ENCODE measurements at regions not wholly inside any gene's neighbourhood (a gene's known extent, or its start where the extent isn't known, plus 50 kb on each side); places are given as distances from the start of the nearest gene placed in this dataset.
"Not testable (repeated sequence)": the region's sequence is repeated elsewhere in the genome, so short reads cannot be mapped to it uniquely, and the experiment has no call there.

DNA sequence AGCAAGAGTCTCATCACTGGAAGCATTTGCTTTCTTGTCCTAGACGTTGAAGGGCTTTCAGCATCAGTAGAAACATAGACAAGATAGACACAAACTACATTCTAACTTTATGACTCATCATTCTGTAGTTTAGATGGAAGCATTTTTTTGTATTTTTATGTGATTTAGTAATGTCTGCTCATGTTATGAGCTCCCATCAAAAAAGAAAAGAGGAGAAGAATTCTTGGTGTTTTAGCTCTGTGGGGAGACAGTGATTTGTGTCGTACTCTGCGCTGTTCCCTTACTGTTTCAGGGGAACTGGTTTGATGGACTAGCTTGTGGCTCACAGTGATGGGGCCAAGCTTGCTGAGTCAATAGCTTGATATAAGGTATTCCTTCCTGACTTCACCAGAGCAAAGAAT, 159.2 kb upstream of the WWC1 start:
- TF ChIP-seq ZNF274 (IDR thresholded peaks at IDR 0.05; ENCODE audit: low read depth, low read length) = no peak

GRCh38 chr5:168135897-168136296, 155.5 kb upstream of the WWC1 start:
- TF ChIP-seq ZNF274 (IDR thresholded peaks at IDR 0.05; ENCODE audit: low read depth, low read length) = no peak
- no peak overlapping the region for H3K4me3 ChIP-seq (ENCODE audit: low read length)

More for the DNA sequence above, 159.2 kb upstream of the WWC1 start:
- H3K4me3 ChIP-seq (ENCODE audit: low read length) = no peak overlapping the region

DNA sequence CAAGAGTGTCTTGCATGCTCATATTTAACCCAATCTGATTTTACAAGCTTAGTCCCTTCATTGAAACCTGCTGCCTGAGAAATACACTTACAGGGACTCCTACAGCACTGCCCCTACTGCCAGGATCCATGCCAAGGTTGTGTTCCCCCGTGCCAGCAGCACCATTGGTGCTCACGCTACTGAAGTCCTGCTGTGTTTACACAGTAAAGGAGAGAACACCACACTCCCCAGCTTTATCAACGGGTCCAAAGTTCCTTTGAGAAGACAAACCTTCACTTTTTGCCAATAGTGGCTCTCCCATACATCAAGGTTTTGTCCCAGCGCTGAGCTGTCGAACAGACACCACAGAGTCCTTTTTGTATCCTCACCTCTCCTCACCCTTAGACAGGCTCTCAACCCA, 155.1 kb upstream of the WWC1 start:
- H3K4me3 ChIP-seq (ENCODE audit: low read length) = no peak overlapping the region
- TF ChIP-seq ZNF274 (IDR thresholded peaks at IDR 0.05; ENCODE audit: low read depth, low read length) = no peak

GRCh38 chr5:168137265-168137664, 154.2 kb upstream of the WWC1 start:
- no peak overlapping the region for H3K4me3 ChIP-seq (ENCODE audit: low read length)
- TF ChIP-seq ZNF274 (IDR thresholded peaks at IDR 0.05; ENCODE audit: low read depth, low read length) = no peak

- no peak overlapping the region for H3K4me3 ChIP-seq (ENCODE audit: low read length)
- no peak for TF ChIP-seq ZNF274 (IDR thresholded peaks at IDR 0.05; ENCODE audit: low read depth, low read length)
Observed at GRCh38 chr5:168140241-168140640, 151.2 kb upstream of the WWC1 start.

GRCh38 chr5:168142402-168142801, 149.0 kb upstream of the WWC1 start:
- TF ChIP-seq ZNF274 (IDR thresholded peaks at IDR 0.05; ENCODE audit: low read depth, low read length) = no peak
- no peak overlapping the region for H3K4me3 ChIP-seq (ENCODE audit: low read length)

DNA sequence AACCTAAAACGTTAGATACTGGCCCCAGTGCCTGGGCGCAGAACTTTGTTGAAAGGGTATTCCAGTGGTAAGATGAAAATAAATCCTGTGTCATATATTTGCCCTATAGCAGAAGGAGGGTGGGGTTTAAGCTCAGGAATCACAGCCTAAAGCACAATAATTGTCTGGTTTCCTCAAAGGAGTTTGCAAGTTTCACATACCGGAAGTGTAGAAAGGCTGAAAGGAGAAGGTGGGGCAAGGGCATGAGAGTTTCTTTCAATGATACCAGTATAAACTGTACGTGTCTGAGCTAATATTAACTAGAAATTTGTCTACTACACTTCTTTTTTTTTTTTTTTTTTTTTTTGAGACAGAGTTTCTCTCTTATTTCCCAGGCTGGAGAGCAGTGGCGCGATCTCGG, 147.9 kb upstream of the WWC1 start:
- H3K4me3 ChIP-seq (ENCODE audit: low read length) = not testable (repeated sequence)

- TF ChIP-seq ZNF274 (IDR thresholded peaks at IDR 0.05; ENCODE audit: low read depth, low read length) = no peak
Observed at GRCh38 chr5:168147106-168147505, 144.3 kb upstream of the WWC1 start.

DNA sequence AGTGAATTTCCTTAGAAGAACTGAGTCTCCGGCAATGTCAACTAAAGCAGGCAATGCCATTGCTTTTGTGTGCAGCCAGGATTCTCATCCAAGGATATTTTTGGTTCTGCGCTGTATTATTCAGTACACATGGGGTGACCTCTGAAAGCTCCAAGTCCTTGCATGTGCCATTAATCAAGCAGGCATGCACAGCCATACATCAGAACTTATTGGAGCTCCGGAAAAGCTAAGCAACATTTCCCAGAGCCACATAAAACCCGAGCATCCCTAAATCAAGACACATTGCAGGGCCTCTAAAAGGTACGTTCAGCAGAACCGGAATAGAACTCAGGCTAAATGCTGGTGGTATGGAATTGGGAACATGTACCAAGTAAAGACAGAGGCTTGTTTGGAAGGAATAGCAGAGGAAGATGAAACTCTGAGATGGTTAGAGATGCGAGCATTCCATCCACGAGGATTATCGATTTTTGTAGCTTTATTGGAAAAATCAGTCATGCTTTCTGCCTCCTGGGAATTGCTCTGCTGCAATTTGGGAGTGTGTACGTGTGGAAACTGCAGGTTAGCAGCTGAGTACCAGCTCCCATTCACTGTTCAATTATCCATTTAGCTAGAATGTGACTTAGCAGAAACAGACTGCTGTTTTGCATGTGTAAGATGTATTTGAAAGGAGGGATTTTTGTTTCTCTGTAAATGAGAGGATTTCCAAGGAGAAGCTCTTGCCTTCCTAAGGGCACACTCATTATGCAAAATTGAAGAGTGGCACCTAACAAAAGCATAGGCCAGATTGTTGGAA, 143.7 kb upstream of the WWC1 start:
- no peak for TF ChIP-seq ZNF274 (IDR thresholded peaks at IDR 0.05; ENCODE audit: low read depth, low read length)
- no peak overlapping the region for H3K4me3 ChIP-seq (ENCODE audit: low read length)

More at GRCh38 chr5:168147106-168147505, 144.3 kb upstream of the WWC1 start:
- H3K4me3 ChIP-seq (ENCODE audit: low read length) = no peak overlapping the region

- no peak for TF ChIP-seq ZNF274 (IDR thresholded peaks at IDR 0.05; ENCODE audit: low read depth, low read length)
Observed at GRCh38 chr5:168151041-168151440, 140.4 kb upstream of the WWC1 start.

DNA sequence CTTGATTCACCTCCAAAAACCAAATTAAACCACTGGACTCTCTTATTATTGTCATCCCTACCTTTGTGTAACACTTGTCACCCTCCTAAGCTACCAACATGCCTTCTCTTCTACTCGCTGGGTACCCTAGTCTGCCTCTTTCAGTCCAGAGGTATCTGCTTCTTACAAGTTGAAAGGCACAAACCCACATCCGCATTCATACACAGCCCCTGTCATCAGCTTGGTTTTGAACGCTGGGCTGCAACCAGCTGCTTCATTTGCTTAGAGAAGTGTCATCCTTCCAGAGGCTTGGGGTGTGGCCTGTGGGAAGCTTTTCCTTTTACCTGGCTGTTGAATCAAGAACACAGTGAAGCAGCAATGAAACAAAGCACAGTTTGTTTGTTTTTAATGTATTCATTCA, 138.8 kb upstream of the WWC1 start:
- H3K4me3 ChIP-seq (ENCODE audit: low read length) = no peak overlapping the region
- no peak for TF ChIP-seq ZNF274 (IDR thresholded peaks at IDR 0.05; ENCODE audit: low read depth, low read length)

More at GRCh38 chr5:168151041-168151440, 140.4 kb upstream of the WWC1 start:
- H3K4me3 ChIP-seq (ENCODE audit: low read length) = no peak overlapping the region

GRCh38 chr5:168153263-168153875, 138.1 kb upstream of the WWC1 start:
- H3K4me3 ChIP-seq (ENCODE audit: low read length) = no peak overlapping the region
- no peak for TF ChIP-seq ZNF274 (IDR thresholded peaks at IDR 0.05; ENCODE audit: low read depth, low read length)

DNA sequence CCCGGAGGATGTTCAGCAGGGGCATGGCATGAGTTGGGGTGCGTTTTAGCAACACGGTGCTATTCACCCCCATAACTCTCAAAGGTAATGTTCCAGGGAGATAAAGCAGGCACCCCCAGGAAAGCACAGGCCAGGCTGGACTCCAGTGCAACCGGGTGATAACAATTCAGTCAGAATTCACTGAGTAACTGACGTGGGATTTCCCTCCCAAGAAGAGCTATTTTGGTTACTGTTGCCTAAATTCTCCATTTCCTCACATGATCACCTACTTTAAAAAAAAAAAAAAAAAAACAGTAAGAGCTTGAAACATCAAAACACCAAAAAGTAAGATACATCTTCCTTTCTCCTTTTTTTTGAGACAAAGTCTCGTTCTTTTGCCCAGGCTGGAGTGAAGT, 137.6 kb upstream of the WWC1 start:
- TF ChIP-seq ZNF274 (IDR thresholded peaks at IDR 0.05; ENCODE audit: low read depth, low read length) = no peak
- H3K4me3 ChIP-seq (ENCODE audit: low read length) = no peak overlapping the region

DNA sequence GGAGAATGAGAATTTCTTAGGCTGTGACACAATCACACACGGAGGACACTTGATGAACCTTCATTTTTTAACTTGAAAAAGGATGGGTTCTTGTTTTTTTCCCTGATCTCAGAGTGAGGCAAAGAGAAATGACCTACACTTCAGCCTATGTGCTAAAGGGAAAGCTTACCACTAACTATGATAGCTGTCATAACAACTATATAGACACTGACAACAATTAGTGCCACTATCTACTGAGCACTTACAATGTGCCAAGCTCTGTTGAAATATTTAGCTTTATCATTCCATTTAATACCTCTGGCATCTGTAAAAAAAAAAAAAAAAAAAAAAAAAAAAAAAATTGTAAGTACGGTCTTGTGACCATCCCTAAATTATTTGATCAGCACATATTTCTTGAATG, 135.9 kb upstream of the WWC1 start:
- TF ChIP-seq ZNF274 (IDR thresholded peaks at IDR 0.05; ENCODE audit: low read depth, low read length) = no peak

GRCh38 chr5:168156170-168156569, 135.3 kb upstream of the WWC1 start:
- no peak overlapping the region for H3K4me3 ChIP-seq (ENCODE audit: low read length)
- TF ChIP-seq ZNF274 (IDR thresholded peaks at IDR 0.05; ENCODE audit: low read depth, low read length) = no peak

More for the DNA sequence above, 135.9 kb upstream of the WWC1 start:
- no peak overlapping the region for H3K4me3 ChIP-seq (ENCODE audit: low read length)
